Osteoblast (primary cell): ENCODE measurements at regions not wholly inside any gene's neighbourhood (a gene's known extent, or its start where the extent isn't known, plus 50 kb on each side); places are given as distances from the start of the nearest gene placed in this dataset.

Experiments
- DNase-seq: peaks from one replicate; pipeline ENCODE4 v3.0.0; 2011; ENCODE audit warnings: low spot score, mixed read lengths; ENCODE audit not compliant: insufficient read length; ENCODE audit errors: missing footprints
- H2AFZ ChIP-seq: 2 replicates; pipeline ENCODE4 v1.6.0; 2011; ENCODE audit warnings: mild to moderate bottlenecking, low read length
- H3K27ac ChIP-seq: 2 replicates; pipeline ENCODE4 v1.5.1; 2011; ENCODE audit warnings: mild to moderate bottlenecking, low read depth, low read length, moderate library complexity
- H3K27me3 ChIP-seq: 2 replicates; pipeline ENCODE4 v1.6.0; 2012; ENCODE audit warnings: mild to moderate bottlenecking, control low read depth, inconsistent platforms, low read length, moderate library complexity; ENCODE audit not compliant: insufficient read depth
- H3K36me3 ChIP-seq: 2 replicates; pipeline ENCODE4 v1.5.1; 2011; ENCODE audit warnings: mild to moderate bottlenecking, low read length, control low read depth, moderate library complexity; ENCODE audit not compliant: insufficient read depth
- H3K4me1 ChIP-seq: 2 replicates; pipeline ENCODE4 v1.5.1; 2011; ENCODE audit warnings: mild to moderate bottlenecking, low read length, control low read depth, moderate library complexity; ENCODE audit not compliant: insufficient read depth
- H3K4me2 ChIP-seq: 2 replicates; pipeline ENCODE4 v1.6.0; 2011; ENCODE audit warnings: mild to moderate bottlenecking, low read length; ENCODE audit not compliant: insufficient read depth
- H3K4me3 ChIP-seq: fragments of 200-600 bp; sonication (generic); 3 replicates; pipeline ENCODE4 v1.5.1; 2012; ENCODE audit warnings: mild to moderate bottlenecking, low read length, inconsistent platforms; ENCODE audit not compliant: insufficient read depth
- H3K79me2 ChIP-seq: 2 replicates; pipeline ENCODE4 v1.6.0; 2012; ENCODE audit warnings: mild to moderate bottlenecking, low read length, control low read depth, inconsistent platforms; ENCODE audit not compliant: insufficient read depth
- H3K9me3 ChIP-seq: 2 replicates; pipeline ENCODE4 v1.5.1; 2011; ENCODE audit warnings: low read depth, low read length, control low read depth
- H4K20me1 ChIP-seq: 2 replicates; pipeline ENCODE4 v1.6.0; 2012; ENCODE audit warnings: mild to moderate bottlenecking, low read length, control low read depth; ENCODE audit not compliant: insufficient read depth
- CTCF ChIP-seq: IDR thresholded peaks from 2 replicates; pipeline ENCODE4 v1.5.1; 2011; ENCODE audit warnings: mild to moderate bottlenecking, low read depth, low read length, moderate library complexity; ENCODE audit errors: extremely low read depth

- Histone ChIP-seq H2AFZ (no peak overlapping the region), H3K4me3 (no peak overlapping the region), H4K20me1 (no peaks in the 10 kb centered on the region), H3K36me3 (no peaks in the 10 kb centered on the region), H3K27me3 (no peaks in the 10 kb centered on the region), H3K4me1 (no peaks in the 10 kb centered on the region), H3K27ac (no peak overlapping the region), H3K9me3 (no peaks in the 10 kb centered on the region), H3K79me2 (no peaks in the 10 kb centered on the region), H3K4me2 (no peak overlapping the region)
- no peak for DNase-seq
- TF ChIP-seq CTCF: no peak
These were observed 67.6 kb upstream of the CTSO start for GRCh38 chr4:156021298-156021697.

GRCh38 chr4:156019246-156019645 is 65.6 kb upstream of the CTSO start:
- TF ChIP-seq CTCF: no peak
- no peak for DNase-seq
- no peaks in the 10 kb centered on the region for H3K4me1 ChIP-seq
- H4K20me1 ChIP-seq: no peaks in the 10 kb centered on the region
- no peaks in the 10 kb centered on the region for H3K27me3 ChIP-seq
- H3K79me2 ChIP-seq: no peaks in the 10 kb centered on the region
- H3K36me3 ChIP-seq: no peaks in the 10 kb centered on the region
- no peaks in the 10 kb centered on the region for H3K9me3 ChIP-seq
- H3K27ac ChIP-seq: no peak overlapping the region
- no peak overlapping the region for H3K4me3 ChIP-seq
- no peak overlapping the region for H2AFZ ChIP-seq
- no peak overlapping the region for H3K4me2 ChIP-seq

- no peaks in the 10 kb centered on the region for H3K36me3 ChIP-seq
- no peaks in the 10 kb centered on the region for H3K79me2 ChIP-seq
These were observed 64.7 kb upstream of the CTSO start for GRCh38 chr4:156018383-156018782.

DNA sequence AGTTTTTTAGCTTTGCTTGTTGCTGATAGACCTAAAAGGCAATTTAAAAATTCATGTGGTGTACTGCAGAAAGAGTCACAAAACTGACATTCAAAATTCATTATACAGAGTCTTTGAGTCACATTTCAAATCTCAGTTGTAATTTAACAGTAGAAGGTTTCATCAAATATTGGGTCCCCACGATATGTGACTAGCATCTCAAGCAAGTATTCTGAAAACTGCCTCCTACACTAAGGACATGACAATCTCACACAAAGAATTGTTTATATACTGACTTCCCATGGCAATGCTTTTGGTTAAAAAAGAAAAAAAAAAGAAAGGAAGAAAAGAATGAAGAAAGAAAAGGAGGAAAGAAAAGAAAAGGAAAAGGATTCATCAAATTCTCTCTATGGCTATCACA is 62.1 kb upstream of the CTSO start:
- no peak overlapping the region for H3K4me3 ChIP-seq
- no peak overlapping the region for H3K27ac ChIP-seq
- DNase-seq: no peak
- H3K9me3 ChIP-seq: no peaks in the 10 kb centered on the region
- H2AFZ ChIP-seq: no peak overlapping the region
- no peaks in the 10 kb centered on the region for H3K79me2 ChIP-seq
- no peaks in the 10 kb centered on the region for H3K36me3 ChIP-seq
- H3K27me3 ChIP-seq: no peaks in the 10 kb centered on the region
- no peaks in the 10 kb centered on the region for H4K20me1 ChIP-seq
- no peaks in the 10 kb centered on the region for H3K4me1 ChIP-seq
- no peak for TF ChIP-seq CTCF
- no peak overlapping the region for H3K4me2 ChIP-seq

More at GRCh38 chr4:156018383-156018782, 64.7 kb upstream of the CTSO start:
- H3K4me1 ChIP-seq: no peaks in the 10 kb centered on the region
- no peak for TF ChIP-seq CTCF
- H2AFZ ChIP-seq: no peak overlapping the region
- no peak overlapping the region for H3K27ac ChIP-seq
- no peak for DNase-seq
- H3K4me2 ChIP-seq: no peak overlapping the region
- H4K20me1 ChIP-seq: no peaks in the 10 kb centered on the region
- no peaks in the 10 kb centered on the region for H3K9me3 ChIP-seq
- H3K27me3 ChIP-seq: no peaks in the 10 kb centered on the region
- H3K4me3 ChIP-seq: no peak overlapping the region
